ENCODE measurements at regions not wholly inside any gene's neighbourhood (a gene's known extent, or its start where the extent isn't known, plus 50 kb on each side); places are given as distances from the start of the nearest gene placed in this dataset. TPM values are rescaled to one million over a fixed set of nuclear protein-coding genes. Genes with fewer than 3 reads are reported as not detected.

Small RNAs in the stretch of these regions (small RNA-seq; reads per million reads assigned to genes)
- gene MIR297 (ENCODE audit: insufficient read length, low read depth, low replicate concordance) (not detected), gene RNU6-289P (ENCODE audit: insufficient read length, low read depth, low replicate concordance) (not detected)
